ENCODE measurements at regions not wholly inside any gene's neighbourhood (a gene's known extent, or its start where the extent isn't known, plus 50 kb on each side); places are given as distances from the start of the nearest gene placed in this dataset.
A peak's percentile ranks its signal among the peaks of the same experiment; 100 is the strongest.

- no peak for DNase-seq (ENCODE audit: low read depth)
- no peak for TF ChIP-seq CTCF (IDR thresholded peaks at IDR 0.05; ENCODE audit: insufficient read depth, low read length, severe bottlenecking)
- Histone ChIP-seq H3K27me3 (ENCODE audit: control insufficient read depth, insufficient read depth, low read length) (no peaks in the 10 kb centered on the region), H3K36me3 (ENCODE audit: control insufficient read depth, insufficient read depth, low read length) (no peaks in the 10 kb centered on the region), H3K4me3 (ENCODE audit: low read depth, low read length) (no peak overlapping the region)
- FAIRE-seq: no peak
These were observed 204.7 kb upstream of the STK26 start for GRCh38 chrX:131818297-131818936.

GRCh38 chrX:131821945-131822622, 201.0 kb upstream of the STK26 start:
- no peak for TF ChIP-seq CTCF (IDR thresholded peaks at IDR 0.05; ENCODE audit: insufficient read depth, low read length, severe bottlenecking)
- no peaks in the 10 kb centered on the region for H3K27me3 ChIP-seq (ENCODE audit: control insufficient read depth, insufficient read depth, low read length)
- no peak overlapping the region for H3K4me3 ChIP-seq (ENCODE audit: low read depth, low read length)
- H3K36me3 ChIP-seq (ENCODE audit: control insufficient read depth, insufficient read depth, low read length): no peaks in the 10 kb centered on the region
- DNase-seq (ENCODE audit: low read depth): no peak
- FAIRE-seq: no peak

GRCh38 chrX:131826572-131826971, 196.5 kb upstream of the STK26 start:
- no peak for DNase-seq (ENCODE audit: low read depth)
- no peak overlapping the region for H3K4me3 ChIP-seq (ENCODE audit: low read depth, low read length)
- H3K27me3 ChIP-seq (ENCODE audit: control insufficient read depth, insufficient read depth, low read length): no peaks in the 10 kb centered on the region
- TF ChIP-seq CTCF (IDR thresholded peaks at IDR 0.05; ENCODE audit: insufficient read depth, low read length, severe bottlenecking): no peak
- FAIRE-seq: peak; percentile 43
- H3K36me3 ChIP-seq (ENCODE audit: control insufficient read depth, insufficient read depth, low read length): no peaks in the 10 kb centered on the region

- TF ChIP-seq CTCF (IDR thresholded peaks at IDR 0.05; ENCODE audit: insufficient read depth, low read length, severe bottlenecking): no peak
- DNase-seq (ENCODE audit: low read depth): no peak
- Histone ChIP-seq H3K36me3 (ENCODE audit: control insufficient read depth, insufficient read depth, low read length) (no peaks in the 10 kb centered on the region), H3K27me3 (ENCODE audit: control insufficient read depth, insufficient read depth, low read length) (no peaks in the 10 kb centered on the region), H3K4me3 (ENCODE audit: low read depth, low read length) (no peak overlapping the region)
- no peak for FAIRE-seq
These were observed 195.2 kb upstream of the STK26 start for GRCh38 chrX:131827935-131828334.

- TF ChIP-seq CTCF (IDR thresholded peaks at IDR 0.05; ENCODE audit: insufficient read depth, low read length, severe bottlenecking): no peak
- DNase-seq (ENCODE audit: low read depth): no peak
- H3K36me3 ChIP-seq (ENCODE audit: control insufficient read depth, insufficient read depth, low read length): no peaks in the 10 kb centered on the region
- no peak for FAIRE-seq
- H3K27me3 ChIP-seq (ENCODE audit: control insufficient read depth, insufficient read depth, low read length): no peaks in the 10 kb centered on the region
- H3K4me3 ChIP-seq (ENCODE audit: low read depth, low read length): no peak overlapping the region
These were observed 194.6 kb upstream of the STK26 start for GRCh38 chrX:131828482-131828881.
